NCI-H82 treated with DMSO at 0.1 percent for 48 hours (cell line): ENCODE measurements at regions not wholly inside any gene's neighbourhood (a gene's known extent, or its start where the extent isn't known, plus 50 kb on each side); places are given as distances from the start of the nearest gene placed in this dataset.

Source experiments
- DNase-seq: peaks from one replicate; lab custom pipeline; 2025; ENCODE audit not compliant: unreplicated experiment; lab: John Stamatoyannopoulos, UW

- DNase-seq, result no peak
Observed at GRCh38 chr11:110762590-110762989, 50.4 kb upstream of the ARHGAP20 start.
